ENCODE measurements at regions not wholly inside any gene's neighbourhood (a gene's known extent, or its start where the extent isn't known, plus 50 kb on each side); places are given as distances from the start of the nearest gene placed in this dataset.

- H3K4me3 ChIP-seq = no peak overlapping the region
- no peak for TF ChIP-seq POLR2A (IDR thresholded peaks at IDR 0.05)
- TF ChIP-seq, protein P1, sequence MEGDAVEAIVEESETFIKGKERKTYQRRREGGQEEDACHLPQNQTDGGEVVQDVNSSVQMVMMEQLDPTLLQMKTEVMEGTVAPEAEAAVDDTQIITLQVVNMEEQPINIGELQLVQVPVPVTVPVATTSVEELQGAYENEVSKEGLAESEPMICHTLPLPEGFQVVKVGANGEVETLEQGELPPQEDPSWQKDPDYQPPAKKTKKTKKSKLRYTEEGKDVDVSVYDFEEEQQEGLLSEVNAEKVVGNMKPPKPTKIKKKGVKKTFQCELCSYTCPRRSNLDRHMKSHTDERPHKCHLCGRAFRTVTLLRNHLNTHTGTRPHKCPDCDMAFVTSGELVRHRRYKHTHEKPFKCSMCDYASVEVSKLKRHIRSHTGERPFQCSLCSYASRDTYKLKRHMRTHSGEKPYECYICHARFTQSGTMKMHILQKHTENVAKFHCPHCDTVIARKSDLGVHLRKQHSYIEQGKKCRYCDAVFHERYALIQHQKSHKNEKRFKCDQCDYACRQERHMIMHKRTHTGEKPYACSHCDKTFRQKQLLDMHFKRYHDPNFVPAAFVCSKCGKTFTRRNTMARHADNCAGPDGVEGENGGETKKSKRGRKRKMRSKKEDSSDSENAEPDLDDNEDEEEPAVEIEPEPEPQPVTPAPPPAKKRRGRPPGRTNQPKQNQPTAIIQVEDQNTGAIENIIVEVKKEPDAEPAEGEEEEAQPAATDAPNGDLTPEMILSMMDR (IDR thresholded peaks at IDR 0.05) = no peak
- no peaks in the 10 kb centered on the region for H3K9me3 ChIP-seq
- ATAC-seq (no peak), DNase-seq (peak in 2 of 5 donors; percentile 8 to 10)
- WGBS, 4 donors = 74 to 78% (median 75%) methylated on average over 20 of the region's 20 CpGs
- H3K36me3 ChIP-seq = no peaks in the 10 kb centered on the region
- no peaks in the 10 kb centered on the region for H3K4me1 ChIP-seq
- no peak overlapping the region for H3K27ac ChIP-seq
- H3K27me3 ChIP-seq = peaks cover 0 to 38% (median 0%) of the 10 kb centered on the region in 9 donors
- intact Hi-C loops (cut with DNase I) = no loop called here
These were observed 336.3 kb downstream of the TMEM121 start for GRCh38 chr14:105862581-105863239.

GRCh38 chr14:105863296-105864108 lies 337.1 kb downstream of the TMEM121 start:
- ATAC-seq (no peak), DNase-seq (peak in 2 of 5 donors; percentile 10 to 14)
- no peak for TF ChIP-seq POLR2A (IDR thresholded peaks at IDR 0.05)
- TF ChIP-seq, protein P1 (IDR thresholded peaks at IDR 0.05) = no peak
- 74 to 80% (median 76%) methylated on average over 12 to 25 of the region's 25 CpGs for WGBS, 4 donors
- Histone ChIP-seq H3K4me3 (no peak overlapping the region), H3K27me3 (peaks cover 0 to 38% (median 0%) of the 10 kb centered on the region in 9 donors), H3K9me3 (no peaks in the 10 kb centered on the region), H3K4me1 (no peaks in the 10 kb centered on the region), H3K36me3 (no peaks in the 10 kb centered on the region), H3K27ac (no peak overlapping the region)
- intact Hi-C loops (cut with DNase I) = no loop called here

GRCh38 chr14:105864116-105864515 lies 337.7 kb downstream of the TMEM121 start:
- H3K27me3 ChIP-seq = peaks cover 0 to 38% (median 0%) of the 10 kb centered on the region in 9 donors

More at GRCh38 chr14:105864116-105864515, 337.7 kb downstream of the TMEM121 start:
- Histone ChIP-seq H3K9me3 (no peaks in the 10 kb centered on the region), H3K36me3 (no peaks in the 10 kb centered on the region), H3K27ac (no peak overlapping the region), H3K4me1 (no peaks in the 10 kb centered on the region), H3K4me3 (no peak overlapping the region)
- intact Hi-C loops (cut with DNase I) = no loop called here
- ATAC-seq (no peak), DNase-seq (peak in 2 of 5 donors; percentile 9 to 27)
- WGBS, 4 donors = 76 to 83% (median 78%) methylated on average over 11 to 13 of the region's 13 CpGs
- no peak for TF ChIP-seq POLR2A (IDR thresholded peaks at IDR 0.05)
- TF ChIP-seq, protein P1 (IDR thresholded peaks at IDR 0.05) = no peak

Data from heart left ventricle (tissue), 16 donors.